Left ventricle myocardium superior (tissue), 1 donor: ENCODE measurements at regions not wholly inside any gene's neighbourhood (a gene's known extent, or its start where the extent isn't known, plus 50 kb on each side); places are given as distances from the start of the nearest gene placed in this dataset.

Source experiments
- ATAC-seq: fragments of 200-7000 bp; cut with Tn5 transposase; one replicate; pipeline ENCODE4 v1.9.1; 2020; ENCODE audit warnings: mild to moderate bottlenecking, moderate library complexity
- DNase-seq: peaks from one replicate; pipeline ENCODE4 v3.0.0-alpha.2; 2020
- intact Hi-C: fragments of 100-400 bp; cut with micrococcal nuclease; formaldehyde crosslinking; loops from one replicate; pipeline ENCODE4 v1.11.0; 2022
- donor health status: DM: no; HTN: yes; CAD: no; lungs with severe emphysema.

DNA sequence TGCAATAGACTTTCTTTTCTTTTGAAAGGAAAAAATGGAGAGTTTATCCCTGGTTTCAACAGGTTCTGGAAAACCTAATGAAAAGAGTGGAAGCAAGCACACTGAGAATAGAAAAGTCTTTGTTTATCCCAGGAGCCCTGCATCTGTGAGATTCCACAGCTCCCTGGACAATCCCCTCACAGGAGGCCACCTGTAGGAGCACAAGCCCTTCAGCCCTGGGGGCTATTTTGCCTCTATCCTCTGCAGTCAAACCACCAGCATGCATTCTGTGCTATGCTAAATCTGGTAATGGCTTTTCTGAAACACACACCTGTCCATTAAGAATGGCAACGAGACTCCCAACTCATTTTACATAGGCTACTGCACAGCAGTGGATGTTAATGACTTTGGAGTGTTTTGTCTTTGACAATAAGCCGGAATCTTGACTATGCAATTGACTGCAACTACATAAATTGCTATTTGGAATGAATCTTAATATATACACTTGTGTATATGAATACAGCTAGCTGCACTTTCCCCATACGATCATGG is 369.4 kb downstream of the NR2F2 start:
- ATAC-seq, result no peak
- no peak for DNase-seq
- intact Hi-C loops, result no loop called here

- intact Hi-C loops, result no loop called here
- ATAC-seq, result no peak
- DNase-seq, result no peak
Observed at GRCh38 chr15:96700555-96700954, 370.1 kb downstream of the NR2F2 start.

DNA sequence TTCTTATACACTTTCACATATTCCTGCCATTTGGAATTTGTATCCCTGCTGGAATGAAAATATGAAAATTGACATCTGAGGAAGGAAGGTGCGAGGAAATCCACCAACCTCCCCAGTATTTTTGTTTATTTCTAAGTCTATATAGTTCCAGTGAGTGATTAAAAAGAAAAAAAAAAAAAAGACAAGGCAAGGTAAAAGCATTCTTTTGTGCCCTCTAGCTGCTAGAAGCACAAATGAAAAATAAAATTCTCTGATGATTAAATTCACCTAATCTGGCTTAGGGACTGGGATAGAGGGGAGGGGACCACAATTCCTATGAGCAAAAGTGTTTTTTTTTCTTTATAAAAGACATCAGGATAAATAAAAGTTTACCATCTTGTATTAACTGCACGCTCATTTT is 370.9 kb downstream of the NR2F2 start:
- DNase-seq (no peak), ATAC-seq (no peak)
- intact Hi-C loops, result no loop called here

DNA sequence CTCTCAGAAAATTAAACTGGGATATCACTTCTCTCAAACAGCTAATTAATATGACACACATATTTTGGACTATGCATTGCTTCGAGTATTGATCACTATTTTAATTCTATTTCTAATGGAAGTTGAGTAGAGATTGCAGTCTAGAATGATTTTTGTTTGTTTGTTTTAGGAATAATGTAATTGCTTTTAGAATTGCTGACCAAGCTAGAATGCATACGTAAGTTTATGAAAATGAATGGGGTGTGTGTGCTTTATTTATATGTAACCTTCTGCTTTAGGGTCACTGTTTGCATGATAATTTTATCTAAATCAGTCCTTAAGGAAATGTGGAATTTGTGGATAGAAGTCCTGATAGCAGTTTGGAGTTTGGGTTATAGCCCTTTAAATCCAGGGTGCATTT is 371.4 kb downstream of the NR2F2 start:
- no peak for DNase-seq
- intact Hi-C loops, result no loop called here
- ATAC-seq, result no peak

DNA sequence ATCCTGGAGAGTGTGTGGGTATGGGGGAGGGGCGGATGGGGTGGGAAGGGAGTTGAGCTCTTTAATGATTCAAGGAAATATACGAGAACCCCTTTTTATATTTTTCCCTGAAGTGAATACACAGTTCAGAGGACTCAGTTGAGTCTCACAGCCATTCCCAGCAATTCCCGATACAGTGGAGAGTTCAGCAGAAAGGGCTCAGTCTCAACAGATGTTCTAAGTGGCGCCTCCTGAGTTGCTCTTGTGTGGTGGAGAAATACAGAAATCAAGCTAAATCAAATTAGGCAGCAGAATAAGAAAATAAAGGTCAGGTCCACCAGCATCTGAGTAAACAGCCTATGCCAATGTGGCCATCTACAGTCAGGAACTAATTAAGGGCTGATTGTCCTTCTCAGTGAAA is 372.1 kb downstream of the NR2F2 start:
- DNase-seq (no peak), ATAC-seq (no peak)
- intact Hi-C loops, result no loop called here

DNA sequence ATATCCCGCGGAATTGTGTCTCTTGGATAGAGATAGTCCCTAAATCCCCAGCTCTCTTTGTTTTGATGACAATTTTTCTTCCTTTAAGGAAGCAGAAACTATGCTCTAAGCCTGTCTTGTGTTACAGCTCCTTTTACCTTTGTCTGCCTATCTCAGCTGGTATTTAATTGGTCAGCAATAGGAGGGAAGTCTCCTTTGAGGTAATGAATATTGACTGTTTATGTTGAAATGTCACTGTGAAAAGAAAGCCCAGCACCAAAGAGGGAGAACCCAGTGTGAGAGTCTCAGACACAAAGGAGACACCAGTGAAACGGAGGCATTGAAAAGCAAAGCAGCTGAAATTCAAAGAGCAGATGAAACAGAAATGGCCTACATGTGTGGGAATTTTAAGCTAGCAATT is 372.6 kb downstream of the NR2F2 start:
- no peak for ATAC-seq
- intact Hi-C loops, result no loop called here
- no peak for DNase-seq

DNA sequence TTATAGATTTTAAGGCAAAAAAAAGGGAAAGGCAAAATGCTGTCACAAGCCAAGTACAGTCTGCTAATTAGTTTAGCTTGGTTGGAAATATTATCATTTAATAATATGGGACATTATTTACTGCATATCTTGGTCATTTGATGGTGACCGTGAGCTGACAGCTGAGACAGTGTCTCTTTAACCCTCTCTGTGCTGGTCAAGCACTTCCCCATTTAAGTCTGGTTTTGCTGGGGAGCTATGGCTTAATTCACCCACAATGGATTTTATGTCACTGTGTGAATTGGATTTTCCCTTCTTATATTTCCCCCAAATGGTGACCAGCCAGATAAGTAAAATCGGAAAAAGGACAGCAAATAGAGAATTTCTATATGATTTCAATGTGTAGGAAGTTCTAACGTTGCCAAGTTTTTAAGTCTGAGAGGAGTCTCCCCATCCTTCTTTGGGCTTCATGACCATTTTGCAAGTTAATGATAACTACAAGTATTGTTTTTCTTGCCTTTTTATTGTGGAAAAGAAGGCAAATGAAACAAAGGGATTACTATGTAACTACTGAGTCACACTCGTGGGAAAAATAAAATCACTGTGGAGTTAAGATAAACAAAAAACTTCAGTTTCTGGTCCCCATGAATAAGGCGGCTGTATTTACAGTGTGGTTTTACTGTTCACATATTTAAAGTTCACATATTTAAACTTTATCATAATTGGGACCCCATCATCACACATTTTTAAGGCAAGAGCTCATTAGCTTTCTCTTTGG is 373.5 kb downstream of the NR2F2 start:
- no peak for DNase-seq
- ATAC-seq, result no peak
- intact Hi-C loops, result no loop called here

DNA sequence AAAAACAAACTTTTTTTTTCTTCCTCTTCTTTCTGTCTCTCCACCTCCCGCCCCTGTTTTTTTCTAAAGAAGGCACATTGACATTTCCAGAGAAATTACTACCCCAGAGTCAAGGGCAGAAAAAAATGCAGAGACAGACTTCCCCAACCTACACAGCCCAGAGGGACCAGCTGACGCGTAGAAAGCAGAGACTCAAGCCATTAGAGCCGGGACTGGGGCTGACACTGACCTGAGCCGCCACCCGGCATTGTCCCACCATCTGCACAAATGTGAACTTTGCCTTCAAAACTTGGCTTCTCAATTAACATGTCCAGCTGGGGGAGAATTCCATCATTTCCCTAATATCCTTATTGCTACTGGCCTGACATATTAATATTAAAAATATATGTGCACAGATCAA is 385.6 kb downstream of the NR2F2 start:
- intact Hi-C loops, result no loop called here
- DNase-seq (no peak), ATAC-seq (no peak)

DNA sequence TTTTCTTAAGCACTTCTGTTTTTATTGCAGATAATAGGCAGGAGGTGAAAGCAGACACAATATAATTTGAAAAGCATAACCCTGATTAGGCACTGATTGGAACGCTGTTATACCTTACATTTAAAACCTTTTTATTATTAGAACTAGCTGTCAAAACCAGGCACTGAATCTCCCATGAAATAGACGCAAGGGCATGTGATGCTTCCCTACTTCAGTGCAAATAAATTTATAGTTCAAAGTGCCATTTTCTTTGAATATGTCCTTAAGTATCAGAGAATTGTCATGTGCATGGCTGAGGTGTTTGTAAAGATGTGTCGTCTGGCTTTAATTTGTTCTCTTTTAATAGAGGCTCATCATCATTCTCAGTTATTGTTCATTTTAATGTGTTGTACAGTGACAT is 386.0 kb downstream of the NR2F2 start:
- DNase-seq, result no peak
- intact Hi-C loops, result no loop called here
- no peak for ATAC-seq

- intact Hi-C loops, result no loop called here
- ATAC-seq (no peak), DNase-seq (no peak)
Observed at GRCh38 chr15:96720251-96720650, 389.8 kb downstream of the NR2F2 start.

- DNase-seq, result no peak
- intact Hi-C loops, result no loop called here
- ATAC-seq, result no peak
Observed at GRCh38 chr15:96720656-96721055, 390.2 kb downstream of the NR2F2 start.

GRCh38 chr15:96728591-96728990 is 398.1 kb downstream of the NR2F2 start:
- intact Hi-C loops, result no loop called here
- no peak for DNase-seq
- ATAC-seq, result no peak

DNA sequence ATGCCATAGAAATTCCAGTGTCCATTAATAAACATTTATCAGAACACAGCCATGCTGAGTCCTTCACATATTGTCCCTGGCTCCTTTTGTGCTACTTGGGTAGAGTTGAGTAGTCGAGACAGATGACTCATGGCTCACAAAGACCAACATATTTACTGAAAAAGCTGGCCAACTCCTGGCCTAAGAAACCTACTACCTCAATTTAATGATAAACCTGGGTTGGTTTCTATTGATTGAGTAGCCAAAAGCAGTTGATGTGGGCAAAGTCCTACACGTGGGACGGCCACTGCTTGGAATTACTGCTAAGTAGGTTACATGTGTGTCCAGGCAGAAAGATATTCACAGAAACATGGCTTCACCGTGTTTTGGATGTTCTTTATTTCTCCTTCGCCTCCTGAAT is 402.2 kb downstream of the NR2F2 start:
- intact Hi-C loops, result no loop called here
- DNase-seq, result no peak
- ATAC-seq, result no peak

DNA sequence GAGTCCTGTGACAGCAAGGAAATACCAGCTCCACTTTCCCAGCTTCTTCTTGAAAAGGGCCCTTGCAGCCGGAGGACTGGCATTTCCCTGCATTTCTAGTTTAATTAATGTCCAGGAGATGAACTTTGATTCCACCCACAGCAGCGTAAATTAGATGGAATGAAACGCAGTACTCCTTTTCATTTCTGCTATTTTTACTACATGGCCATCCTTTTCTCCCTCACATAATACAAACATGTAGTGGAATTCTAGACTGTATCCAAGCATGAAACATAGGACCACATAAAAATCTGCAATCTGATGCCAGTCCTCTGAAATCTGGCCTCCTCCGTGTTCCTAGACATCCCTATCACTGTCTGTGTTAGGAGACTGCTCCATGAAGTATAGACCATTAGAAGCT is 403.2 kb downstream of the NR2F2 start:
- intact Hi-C loops, result no loop called here
- DNase-seq (no peak), ATAC-seq (no peak)

- DNase-seq (no peak), ATAC-seq (no peak)
- intact Hi-C loops, result no loop called here
Observed at GRCh38 chr15:96735632-96736240, 405.2 kb downstream of the NR2F2 start.

DNA sequence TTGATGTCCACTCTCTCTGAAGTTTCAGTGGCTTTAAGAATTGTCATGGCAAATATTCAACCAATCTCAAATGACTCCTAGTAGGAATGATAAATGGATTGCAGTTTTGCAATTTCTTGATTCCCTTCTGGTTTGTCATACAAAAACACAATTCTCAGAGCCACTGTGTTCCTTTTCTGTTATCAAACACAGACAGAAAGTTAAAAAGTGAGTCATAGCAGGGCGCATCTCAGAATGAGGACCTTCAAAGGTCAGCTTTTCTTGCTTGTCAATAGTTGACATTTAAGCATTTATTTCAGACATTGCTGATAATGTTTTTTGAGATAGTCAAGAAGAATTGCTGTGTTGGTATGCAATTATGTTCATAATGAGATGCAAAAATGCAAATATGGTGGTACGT is 405.9 kb downstream of the NR2F2 start:
- no peak for DNase-seq
- no peak for ATAC-seq
- intact Hi-C loops, result no loop called here

DNA sequence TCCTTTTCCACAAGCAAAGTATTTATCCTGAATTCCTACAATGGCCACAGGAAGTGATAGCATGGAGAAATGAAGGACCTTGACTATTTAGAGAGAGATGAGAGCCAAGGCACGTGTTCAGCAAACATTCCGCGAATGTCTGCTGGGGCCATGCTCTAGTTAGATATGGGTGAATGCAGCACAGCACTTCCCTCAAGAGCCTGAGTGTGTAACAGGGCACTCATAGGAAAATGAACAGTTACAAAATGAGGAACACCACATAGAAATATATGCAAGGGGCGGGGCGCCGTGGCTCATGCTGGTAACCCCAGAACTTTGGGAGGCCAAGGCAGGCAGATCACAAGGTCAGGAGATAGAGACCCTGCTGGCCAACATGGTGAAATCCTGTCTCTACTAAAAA is 406.9 kb downstream of the NR2F2 start:
- intact Hi-C loops, result no loop called here
- ATAC-seq, result no peak

DNA sequence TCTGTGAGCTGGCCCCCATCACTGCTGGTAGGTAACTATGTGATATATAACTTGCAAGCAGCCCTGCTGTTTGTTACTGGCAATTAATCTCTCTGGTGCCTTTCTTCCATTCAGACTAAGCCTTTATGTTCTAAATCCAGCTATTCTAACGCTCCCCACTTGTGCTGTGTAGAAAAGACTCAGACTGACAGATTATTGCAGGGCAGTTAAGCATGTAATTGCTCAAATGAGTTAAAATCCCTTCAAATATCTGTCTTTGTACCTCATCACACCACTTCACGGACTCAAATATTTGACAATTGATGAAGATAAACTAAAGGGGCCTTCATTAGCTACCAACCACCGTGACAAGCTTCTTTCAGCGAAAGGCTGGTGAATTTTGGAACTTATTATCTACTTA is 416.2 kb downstream of the NR2F2 start:
- intact Hi-C loops, result no loop called here
- ATAC-seq (no peak), DNase-seq (no peak)

More for the DNA sequence above, 406.9 kb downstream of the NR2F2 start:
- no peak for DNase-seq

GRCh38 chr15:96747291-96747690 is 416.8 kb downstream of the NR2F2 start:
- DNase-seq, result no peak
- ATAC-seq, result no peak
- intact Hi-C loops, result no loop called here

- intact Hi-C loops, result no loop called here
- ATAC-seq (no peak), DNase-seq (no peak)
Observed at GRCh38 chr15:96750361-96750760, 419.9 kb downstream of the NR2F2 start.

DNA sequence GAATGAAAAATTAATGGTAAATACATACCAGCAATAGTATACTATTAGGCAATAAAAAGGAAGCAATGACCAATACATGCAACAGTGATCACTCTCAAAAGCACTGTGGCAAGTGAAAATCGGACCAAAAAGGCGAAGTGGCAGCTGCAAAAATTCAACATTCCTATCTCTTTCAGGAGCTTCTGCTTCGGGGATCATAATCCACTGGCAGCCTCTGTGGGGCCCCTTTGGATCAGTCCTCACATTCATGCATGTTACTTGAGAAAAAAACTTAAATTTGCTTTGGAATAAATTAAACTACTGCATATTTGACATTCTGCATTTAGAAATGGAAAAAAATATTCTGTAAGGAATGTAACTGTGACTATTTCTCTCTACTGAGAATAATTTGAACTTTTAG is 425.6 kb downstream of the NR2F2 start:
- intact Hi-C loops, result no loop called here
- DNase-seq, result no peak
- no peak for ATAC-seq
